Esophagus squamous epithelium (tissue), 5 donors: ENCODE measurements at regions not wholly inside any gene's neighbourhood (a gene's known extent, or its start where the extent isn't known, plus 50 kb on each side); places are given as distances from the start of the nearest gene placed in this dataset.

Experiments used
- DNase-seq: peaks from one replicate; lab custom pipeline; 2025; lab: John Stamatoyannopoulos, UW
- H3K27ac ChIP-seq, 4 donors: fragments of 200-600 bp; sonication (generic); one replicate each; pipeline ENCODE4 v1.5.1; 2016 to 2019; ENCODE audit warnings: mild to moderate bottlenecking in 1 of 4
- H3K27me3 ChIP-seq, 4 donors: fragments of 200-600 bp; sonication (generic); 1 replicate in 3 of 4; 2 replicates in 1 of 4; pipeline versions ENCODE4 v1.5.1 to v1.6.0; 2017 to 2021; ENCODE audit warnings: antibody characterized with exemption in 1 of 4
- H3K36me3 ChIP-seq, 3 donors: fragments of 200-600 bp; sonication (generic); one replicate each; pipeline ENCODE4 v1.5.1; 2016 to 2019
- H3K4me1 ChIP-seq, 3 donors: fragments of 200-600 bp; sonication (generic); one replicate each; pipeline ENCODE4 v1.5.1; 2017 to 2019
- H3K4me3 ChIP-seq, 4 donors: fragments of 200-600 bp; sonication (generic); 1 replicate in 3 of 4; 2 replicates in 1 of 4; pipeline ENCODE4 v1.5.1; 2016 to 2019; ENCODE audit warnings: mild to moderate bottlenecking in 2 of 4, moderate library complexity in 1 of 4
- H3K9me3 ChIP-seq, 3 donors: fragments of 200-600 bp; sonication (generic); one replicate each; pipeline ENCODE4 v1.5.1; 2016 to 2019
- CTCF ChIP-seq, 6 experiments: fragments of 450-650 bp in 4 of 6; fragments of 200-600 bp in 2 of 6; sonication (generic) in 2 of 6; IDR thresholded peaks; one replicate each; pipeline ENCODE4 v1.5.1; 2016 to 2019; ENCODE audit warnings: antibody characterized with exemption in 6 of 6, mild to moderate bottlenecking in 4 of 6, moderate library complexity in 4 of 6
- POLR2A ChIP-seq, 4 donors: fragments of 450-650 bp; IDR thresholded peaks; one replicate each; pipeline ENCODE4 v1.6.1; 2017; ENCODE audit warnings: antibody characterized with exemption in 4 of 4, mild to moderate bottlenecking in 4 of 4, moderate library complexity in 3 of 4
- WGBS, 2 donors: methylation state at CpG; one replicate each; pipeline ENCODE4 v1.1.5; 2018; 5-methylcytosine and 5-hydroxymethylcytosine counted together
- intact Hi-C: fragments of 100-400 bp; cut with DNase I; formaldehyde crosslinking; loops from one replicate; pipeline ENCODE4 v1.15.0; 2022
- donor health status: DM: yes; HTN: yes; CAD: no.

- H3K27me3 ChIP-seq, result peaks cover 0 to 11% (median 0%) of the 10 kb centered on the region in 4 donors
These were observed 124.3 kb downstream of the GLI2 start for GRCh38 chr2:120859814-120860578.

GRCh38 chr2:120860579-120860922, 124.9 kb downstream of the GLI2 start:
- peaks cover 0 to 17% (median 0%) of the 10 kb centered on the region in 4 donors for H3K27me3 ChIP-seq
- H3K4me3 ChIP-seq, result no peak overlapping the region
- no peak for TF ChIP-seq CTCF (IDR thresholded peaks at IDR 0.05)
- no peak for TF ChIP-seq POLR2A (IDR thresholded peaks at IDR 0.05)
- H3K9me3 ChIP-seq, result no peaks in the 10 kb centered on the region
- H3K27ac ChIP-seq, result no peak overlapping the region
- WGBS, 2 donors, result 71 to 92% methylated on average over 2 to 3 of the region's 4 CpGs
- intact Hi-C loops, result no loop called here
- DNase-seq, result no peak
- H3K4me1 ChIP-seq, result peaks cover 9 to 21% (median 9%) of the 10 kb centered on the region in 3 donors
- no peaks in the 10 kb centered on the region for H3K36me3 ChIP-seq

More at GRCh38 chr2:120859814-120860578, 124.3 kb downstream of the GLI2 start:
- Histone ChIP-seq H3K9me3 (no peaks in the 10 kb centered on the region), H3K4me3 (no peak overlapping the region), H3K27ac (no peak overlapping the region), H3K36me3 (no peaks in the 10 kb centered on the region), H3K4me1 (peaks cover 9 to 21% (median 9%) of the 10 kb centered on the region in 3 donors)
- intact Hi-C loops, result no loop called here
- DNase-seq, result no peak
- TF ChIP-seq CTCF (IDR thresholded peaks at IDR 0.05) (no peak), POLR2A (IDR thresholded peaks at IDR 0.05) (no peak)
- 84 to 89% methylated on average over 7 to 12 of the region's 14 CpGs for WGBS, 2 donors

- H3K4me3 ChIP-seq, result no peak overlapping the region
- H3K27me3 ChIP-seq, result peaks cover 0 to 23% (median 0%) of the 10 kb centered on the region in 4 donors
- no peak overlapping the region for H3K27ac ChIP-seq
- DNase-seq, result no peak
- H3K4me1 ChIP-seq, result peaks cover 9 to 18% (median 9%) of the 10 kb centered on the region in 3 donors
- 94 to 100% methylated on average over 2 to 5 of the region's 5 CpGs for WGBS, 2 donors
- H3K9me3 ChIP-seq, result no peaks in the 10 kb centered on the region
- no peaks in the 10 kb centered on the region for H3K36me3 ChIP-seq
- intact Hi-C loops, result no loop called here
- TF ChIP-seq CTCF (IDR thresholded peaks at IDR 0.05), result no peak
- TF ChIP-seq POLR2A (IDR thresholded peaks at IDR 0.05), result no peak
These were observed 125.5 kb downstream of the GLI2 start for GRCh38 chr2:120861191-120861575.

- DNase-seq, result no peak
- H3K4me1 ChIP-seq, result peaks cover 9 to 16% (median 10%) of the 10 kb centered on the region in 3 donors
- no peaks in the 10 kb centered on the region for H3K9me3 ChIP-seq
- no peak overlapping the region for H3K27ac ChIP-seq
- no peak overlapping the region for H3K4me3 ChIP-seq
- TF ChIP-seq CTCF (IDR thresholded peaks at IDR 0.05) (no peak), POLR2A (IDR thresholded peaks at IDR 0.05) (no peak)
- H3K36me3 ChIP-seq, result no peaks in the 10 kb centered on the region
- 80 to 83% methylated on average over 8 to 17 of the region's 17 CpGs for WGBS, 2 donors
- peaks cover 0 to 28% (median 0%) of the 10 kb centered on the region in 4 donors for H3K27me3 ChIP-seq
- intact Hi-C loops, result no loop called here
These were observed 126.0 kb downstream of the GLI2 start for GRCh38 chr2:120861576-120862191.
